GM12878 (cell line): ENCODE measurements at regions not wholly inside any gene's neighbourhood (a gene's known extent, or its start where the extent isn't known, plus 50 kb on each side); places are given as distances from the start of the nearest gene placed in this dataset.

Experiments
- ATAC-seq: fragments of 200-7000 bp; cut with Tn5 transposase; 3 replicates; pipeline ENCODE4 v1.9.1; 2020; ENCODE audit warnings: mild to moderate bottlenecking, moderate library complexity
- BruUV-seq: library from RNA; stranded (reverse); fragments of 400-500 nt; replicated peaks from 2 replicates; lab custom pipeline; 2021; lab: Mats Ljungman, UMichigan
- CTCF ChIA-PET: fragments of 300-600 bp; sonication (Branson Sonifier 250); formaldehyde crosslinking; extraction: SDS; loops from one replicate; lab custom pipeline; 2021; ENCODE audit warnings: inconsistent platforms; lab: Yijun Ruan, JAX
- POLR2A ChIA-PET: fragments of 350-600 bp; formaldehyde crosslinking; extraction: SDS; loops from one replicate; lab custom pipeline; 2021; ENCODE audit warnings: inconsistent platforms; lab: Charles Lee
- RAD21 ChIA-PET: fragments of 300-600 bp; sonication (Branson Sonifier 250); formaldehyde crosslinking; loops from one replicate; lab custom pipeline; 2023; ENCODE audit warnings: antibody characterized with exemption; ENCODE audit not compliant: unreplicated experiment; lab: Charles Lee
- SMC1A ChIA-PET: fragments of 300-600 bp; sonication (Branson Sonifier 250); formaldehyde crosslinking; loops from one replicate; lab custom pipeline; 2023; ENCODE audit not compliant: unreplicated experiment, uncharacterized antibody; lab: Charles Lee
- DNase-seq: peaks from one replicate; pipeline ENCODE4 v3.0.0-alpha.2; 2011; ENCODE audit warnings: low read depth, low spot score
- FAIRE-seq: peaks from 3 replicates; lab custom pipeline; 2011; peaks lifted over from hg19 to GRCh38; lab: Jason Lieb, UNC
- H2AFZ ChIP-seq: 2 replicates; pipeline ENCODE4 v1.6.0; 2011; ENCODE audit warnings: low read depth, low read length, control low read depth; ENCODE audit not compliant: control insufficient read depth
- H3K27ac ChIP-seq: 2 replicates; pipeline ENCODE4 v1.5.1; 2011; ENCODE audit warnings: control low read depth; ENCODE audit not compliant: control insufficient read depth, insufficient read depth
- H3K27me3 ChIP-seq, 2 experiments: replicated peaks in 1 of 2; 2 replicates each; pipeline versions ENCODE4 v1.6.0 to v1.6.1; 2011; ENCODE audit warnings: low read length in 1 of 2; ENCODE audit not compliant: control insufficient read depth in 2 of 2, insufficient read depth in 2 of 2
- H3K36me3 ChIP-seq, 2 experiments: 2 replicates each; pipeline ENCODE4 v1.5.1; 2011; ENCODE audit warnings: low read length in 1 of 2; ENCODE audit not compliant: control insufficient read depth in 2 of 2, insufficient read depth in 2 of 2
- H3K4me1 ChIP-seq: 2 replicates; pipeline ENCODE4 v1.6.1; 2011; ENCODE audit warnings: mild to moderate bottlenecking, low read length, moderate library complexity, mixed read lengths; ENCODE audit not compliant: control insufficient read depth, insufficient read depth
- H3K4me2 ChIP-seq: 2 replicates; pipeline ENCODE4 v1.6.0; 2011; ENCODE audit warnings: control low read depth; ENCODE audit not compliant: control insufficient read depth, insufficient read depth
- H3K4me3 ChIP-seq: fragments of 200-600 bp; sonication (generic); 2 replicates; pipeline ENCODE4 v1.5.1; 2016
- H3K79me2 ChIP-seq: 2 replicates; pipeline ENCODE4 v1.6.0; 2011; ENCODE audit warnings: low read length; ENCODE audit not compliant: control insufficient read depth, insufficient read depth
- H3K9ac ChIP-seq: 2 replicates; pipeline ENCODE4 v1.8.0; 2011; ENCODE audit warnings: low read length, control low read depth, mixed read lengths; ENCODE audit not compliant: control insufficient read depth, insufficient read depth
- H3K9me3 ChIP-seq: replicated peaks from 3 replicates; pipeline ENCODE4 v1.5.1; 2011; ENCODE audit warnings: mild to moderate bottlenecking, low read length; ENCODE audit not compliant: control insufficient read depth, insufficient read depth
- H4K20me1 ChIP-seq: 2 replicates; pipeline ENCODE4 v1.6.0; 2011; ENCODE audit not compliant: control insufficient read depth, insufficient read depth
- DPF2 ChIP-seq: fragments of 450-650 bp; IDR thresholded peaks from 2 replicates; pipeline ENCODE4 v1.6.1; 2017; ENCODE audit warnings: mild to moderate bottlenecking
- EP300 ChIP-seq, 2 experiments: fragments of 150-350 bp in 1 of 2; IDR thresholded peaks; 2 replicates each; pipeline ENCODE4 v1.6.1; 2011 to 2012; ENCODE audit warnings: low read depth in 2 of 2, low read length in 2 of 2, borderline replicate concordance in 1 of 2, improper control_type of control experiment in 1 of 2, inconsistent platforms in 1 of 2; ENCODE audit not compliant: control insufficient read depth in 1 of 2
- FOS ChIP-seq: IDR thresholded peaks from 3 replicates; pipeline ENCODE4 v1.6.1; 2011; ENCODE audit warnings: borderline replicate concordance; ENCODE audit not compliant: insufficient read length; ENCODE audit errors: extremely low read depth
- IKZF1 ChIP-seq: fragments of 450-650 bp; conservative IDR thresholded peaks from 2 replicates; pipeline ENCODE4 v1.6.1; 2017; ENCODE audit warnings: antibody characterized with exemption, mild to moderate bottlenecking
- IKZF2 ChIP-seq, 2 experiments: fragments of 450-650 bp; IDR thresholded peaks; 2 replicates each; pipeline ENCODE4 v1.6.1; 2017; ENCODE audit warnings: mild to moderate bottlenecking in 2 of 2, moderate library complexity in 2 of 2
- MYC ChIP-seq: IDR thresholded peaks from 2 replicates; pipeline ENCODE4 v1.6.1; 2011; ENCODE audit warnings: mild to moderate bottlenecking, low read length, moderate library complexity, inconsistent platforms; ENCODE audit not compliant: insufficient read depth, insufficient replicate concordance, insufficient read length, severe bottlenecking
- PAX8 ChIP-seq: fragments of 450-650 bp; IDR thresholded peaks from 2 replicates; pipeline ENCODE4 v1.6.1; 2017; ENCODE audit warnings: mild to moderate bottlenecking, moderate library complexity
- SMAD1 ChIP-seq: fragments of 450-650 bp; IDR thresholded peaks from 2 replicates; pipeline ENCODE4 v1.6.1; 2018; ENCODE audit warnings: mild to moderate bottlenecking, low read depth; ENCODE audit not compliant: partially characterized antibody
- SMARCA5 ChIP-seq: fragments of 450-650 bp; IDR thresholded peaks from 2 replicates; pipeline ENCODE4 v1.6.1; 2017; ENCODE audit warnings: mild to moderate bottlenecking
- YBX1 ChIP-seq: fragments of 450-650 bp; IDR thresholded peaks from 2 replicates; pipeline ENCODE4 v1.6.1; 2016; ENCODE audit warnings: antibody characterized with exemption
- ZBTB11 ChIP-seq: fragments of 450-650 bp; formaldehyde crosslinking; IDR thresholded peaks from 2 replicates; pipeline ENCODE4 v1.5.0; 2022; ENCODE audit warnings: mild to moderate bottlenecking, missing genetic modification characterization
- WGBS: methylation state at CpG from one replicate; pipeline ENCODE4 v1.1.6; 2016; ENCODE audit warnings: low lambda C conversion rate; ENCODE audit not compliant: insufficient replicate concordance, insufficient coverage; ENCODE audit errors: missing lambda C conversion rate; 5-methylcytosine and 5-hydroxymethylcytosine counted together
- in situ Hi-C: fragments of 300-500 bp; cut with MboI; formaldehyde crosslinking; loops from 9 replicates; pipeline ENCODE4 v1.14.3; 2018; ENCODE audit warnings: mixed read lengths
- intact Hi-C: fragments of 100-400 bp; cut with micrococcal nuclease; formaldehyde crosslinking; loops from one replicate; pipeline ENCODE4 v1.14.2; 2022; ENCODE audit not compliant: unreplicated experiment
- TF ChIP-seq, protein P1 (sequence below): IDR thresholded peaks from 2 replicates; pipeline ENCODE4 v1.6.1; 2011; ENCODE audit warnings: borderline replicate concordance, low read depth, mild to moderate bottlenecking, moderate library complexity, low read length; ENCODE audit not compliant: insufficient read depth, poor library complexity, severe bottlenecking
- TF ChIP-seq, protein P2 (sequence below): IDR thresholded peaks from 2 replicates; pipeline ENCODE4 v1.6.1; 2012; ENCODE audit warnings: improper control_type of control experiment, low read depth, low read length; ENCODE audit not compliant: insufficient replicate concordance

- no peak overlapping the region for H3K4me3 ChIP-seq
- DNase-seq: no peak
- FAIRE-seq: no peak
- no TSS peak for BruUV-seq
- ChIA-PET RAD21 (interaction anchor here (0.6 to 1.8 kb wide), 3 partner anchors 21 to 52 kb away, joined by 3 to 6 read pairs (median 4); no protein-coding TSS in a partner anchor), POLR2A (interaction anchor here (1.1 kb wide), 1 partner anchor 109 kb away, joined by 3 read pairs; no protein-coding TSS in a partner anchor), SMC1A (interaction anchor here (0.9 to 2.6 kb wide), 5 partner anchors 9 to 122 kb away, joined by 3 to 10 read pairs (median 3); no protein-coding TSS in a partner anchor), CTCF (no interaction called here)
- intact Hi-C loops: no loop called here
- H3K36me3 ChIP-seq: no peaks in the 10 kb centered on the region
- H3K27ac ChIP-seq: no peak overlapping the region
- no peak overlapping the region for H3K4me2 ChIP-seq
- no peak overlapping the region for H3K9ac ChIP-seq
- H3K79me2 ChIP-seq: no peaks in the 10 kb centered on the region
- no peaks in the 10 kb centered on the region for H4K20me1 ChIP-seq
- 53% methylated on average over 4 of the region's 4 CpGs for WGBS
- ATAC-seq: no peak
- no peak overlapping the region for H2AFZ ChIP-seq
- H3K27me3 ChIP-seq: no peaks in the 10 kb centered on the region
- H3K4me1 ChIP-seq: no peaks in the 10 kb centered on the region
- in situ Hi-C loops: no loop called here
- TF ChIP-seq, protein P1, sequence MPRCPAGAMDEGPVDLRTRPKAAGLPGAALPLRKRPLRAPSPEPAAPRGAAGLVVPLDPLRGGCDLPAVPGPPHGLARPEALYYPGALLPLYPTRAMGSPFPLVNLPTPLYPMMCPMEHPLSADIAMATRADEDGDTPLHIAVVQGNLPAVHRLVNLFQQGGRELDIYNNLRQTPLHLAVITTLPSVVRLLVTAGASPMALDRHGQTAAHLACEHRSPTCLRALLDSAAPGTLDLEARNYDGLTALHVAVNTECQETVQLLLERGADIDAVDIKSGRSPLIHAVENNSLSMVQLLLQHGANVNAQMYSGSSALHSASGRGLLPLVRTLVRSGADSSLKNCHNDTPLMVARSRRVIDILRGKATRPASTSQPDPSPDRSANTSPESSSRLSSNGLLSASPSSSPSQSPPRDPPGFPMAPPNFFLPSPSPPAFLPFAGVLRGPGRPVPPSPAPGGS: no peak
- TF ChIP-seq MYC (no peak), ZBTB11 (CRISPR knock-in tag) (no peak), YBX1 (no peak), IKZF1 (no peak), DPF2 (no peak), SMAD1 (no peak), FOS (no peak), IKZF2 (IDR thresholded peaks at IDR 0.05) (no peak), PAX8 (no peak), EP300 (IDR thresholded peaks at IDR 0.05; ENCODE audit: borderline replicate concordance in 1 of 2, control insufficient read depth in 1 of 2, low read depth in 2 of 2, low read length in 2 of 2) (no peak), SMARCA5 (no peak)
- TF ChIP-seq, protein P2, sequence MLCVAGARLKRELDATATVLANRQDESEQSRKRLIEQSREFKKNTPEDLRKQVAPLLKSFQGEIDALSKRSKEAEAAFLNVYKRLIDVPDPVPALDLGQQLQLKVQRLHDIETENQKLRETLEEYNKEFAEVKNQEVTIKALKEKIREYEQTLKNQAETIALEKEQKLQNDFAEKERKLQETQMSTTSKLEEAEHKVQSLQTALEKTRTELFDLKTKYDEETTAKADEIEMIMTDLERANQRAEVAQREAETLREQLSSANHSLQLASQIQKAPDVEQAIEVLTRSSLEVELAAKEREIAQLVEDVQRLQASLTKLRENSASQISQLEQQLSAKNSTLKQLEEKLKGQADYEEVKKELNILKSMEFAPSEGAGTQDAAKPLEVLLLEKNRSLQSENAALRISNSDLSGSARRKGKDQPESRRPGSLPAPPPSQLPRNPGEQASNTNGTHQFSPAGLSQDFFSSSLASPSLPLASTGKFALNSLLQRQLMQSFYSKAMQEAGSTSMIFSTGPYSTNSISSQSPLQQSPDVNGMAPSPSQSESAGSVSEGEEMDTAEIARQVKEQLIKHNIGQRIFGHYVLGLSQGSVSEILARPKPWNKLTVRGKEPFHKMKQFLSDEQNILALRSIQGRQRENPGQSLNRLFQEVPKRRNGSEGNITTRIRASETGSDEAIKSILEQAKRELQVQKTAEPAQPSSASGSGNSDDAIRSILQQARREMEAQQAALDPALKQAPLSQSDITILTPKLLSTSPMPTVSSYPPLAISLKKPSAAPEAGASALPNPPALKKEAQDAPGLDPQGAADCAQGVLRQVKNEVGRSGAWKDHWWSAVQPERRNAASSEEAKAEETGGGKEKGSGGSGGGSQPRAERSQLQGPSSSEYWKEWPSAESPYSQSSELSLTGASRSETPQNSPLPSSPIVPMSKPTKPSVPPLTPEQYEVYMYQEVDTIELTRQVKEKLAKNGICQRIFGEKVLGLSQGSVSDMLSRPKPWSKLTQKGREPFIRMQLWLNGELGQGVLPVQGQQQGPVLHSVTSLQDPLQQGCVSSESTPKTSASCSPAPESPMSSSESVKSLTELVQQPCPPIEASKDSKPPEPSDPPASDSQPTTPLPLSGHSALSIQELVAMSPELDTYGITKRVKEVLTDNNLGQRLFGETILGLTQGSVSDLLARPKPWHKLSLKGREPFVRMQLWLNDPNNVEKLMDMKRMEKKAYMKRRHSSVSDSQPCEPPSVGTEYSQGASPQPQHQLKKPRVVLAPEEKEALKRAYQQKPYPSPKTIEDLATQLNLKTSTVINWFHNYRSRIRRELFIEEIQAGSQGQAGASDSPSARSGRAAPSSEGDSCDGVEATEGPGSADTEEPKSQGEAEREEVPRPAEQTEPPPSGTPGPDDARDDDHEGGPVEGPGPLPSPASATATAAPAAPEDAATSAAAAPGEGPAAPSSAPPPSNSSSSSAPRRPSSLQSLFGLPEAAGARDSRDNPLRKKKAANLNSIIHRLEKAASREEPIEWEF: no peak
- no peaks in the 10 kb centered on the region; the same call in 2 of the 3 replicates for H3K9me3 ChIP-seq
Observed at GRCh38 chrX:38917954-38918353, 116.7 kb downstream of the MID1IP1 start.
